Tibial nerve (tissue), 3 donors: ENCODE measurements at regions not wholly inside any gene's neighbourhood (a gene's known extent, or its start where the extent isn't known, plus 50 kb on each side); places are given as distances from the start of the nearest gene placed in this dataset.

Source experiments
- POLR2A ChIP-seq, 2 donors: fragments of 450-650 bp; IDR thresholded peaks; one replicate each; pipeline ENCODE4 v1.6.1; 2017; ENCODE audit warnings: antibody characterized with exemption in 2 of 2, mild to moderate bottlenecking in 2 of 2, moderate library complexity in 2 of 2
- TF ChIP-seq, protein P1 (sequence below), 5 experiments: fragments of 200-600 bp in 3 of 5; fragments of 450-650 bp in 2 of 5; sonication (generic) in 3 of 5; IDR thresholded peaks; one replicate each; pipeline ENCODE4 v1.5.1; 2016 to 2019; ENCODE audit warnings: antibody characterized with exemption in 5 of 5, mild to moderate bottlenecking in 3 of 5, moderate library complexity in 2 of 5

DNA sequence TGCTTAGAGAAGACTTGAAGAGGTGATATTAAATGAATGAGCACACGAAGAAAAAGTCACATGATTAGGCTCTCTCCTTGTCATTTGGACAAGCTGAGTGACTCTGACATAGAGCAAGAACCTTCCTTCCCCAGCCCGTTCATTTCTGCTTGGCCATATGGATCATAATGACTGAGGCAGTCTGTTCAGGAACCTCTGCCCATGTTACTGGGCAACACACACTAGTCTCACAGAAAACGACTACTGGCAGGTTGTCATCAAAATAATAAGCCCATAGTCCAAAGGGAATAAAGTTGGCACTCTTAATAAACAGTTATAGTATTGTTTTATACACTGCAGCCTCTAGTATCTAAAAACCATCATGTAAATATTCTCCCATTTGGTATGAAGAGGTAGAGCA is 635.0 kb downstream of the REEP3 start:
- TF ChIP-seq, protein P1, sequence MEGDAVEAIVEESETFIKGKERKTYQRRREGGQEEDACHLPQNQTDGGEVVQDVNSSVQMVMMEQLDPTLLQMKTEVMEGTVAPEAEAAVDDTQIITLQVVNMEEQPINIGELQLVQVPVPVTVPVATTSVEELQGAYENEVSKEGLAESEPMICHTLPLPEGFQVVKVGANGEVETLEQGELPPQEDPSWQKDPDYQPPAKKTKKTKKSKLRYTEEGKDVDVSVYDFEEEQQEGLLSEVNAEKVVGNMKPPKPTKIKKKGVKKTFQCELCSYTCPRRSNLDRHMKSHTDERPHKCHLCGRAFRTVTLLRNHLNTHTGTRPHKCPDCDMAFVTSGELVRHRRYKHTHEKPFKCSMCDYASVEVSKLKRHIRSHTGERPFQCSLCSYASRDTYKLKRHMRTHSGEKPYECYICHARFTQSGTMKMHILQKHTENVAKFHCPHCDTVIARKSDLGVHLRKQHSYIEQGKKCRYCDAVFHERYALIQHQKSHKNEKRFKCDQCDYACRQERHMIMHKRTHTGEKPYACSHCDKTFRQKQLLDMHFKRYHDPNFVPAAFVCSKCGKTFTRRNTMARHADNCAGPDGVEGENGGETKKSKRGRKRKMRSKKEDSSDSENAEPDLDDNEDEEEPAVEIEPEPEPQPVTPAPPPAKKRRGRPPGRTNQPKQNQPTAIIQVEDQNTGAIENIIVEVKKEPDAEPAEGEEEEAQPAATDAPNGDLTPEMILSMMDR (IDR thresholded peaks at IDR 0.05), result no peak
- no peak for TF ChIP-seq POLR2A (IDR thresholded peaks at IDR 0.05)
